Activated CD4-positive, alpha-beta T cell treated with anti-CD3 and anti-CD28 coated beads, Interleukin-2, amount 50 U/mL, for 1 hour (primary cell): ENCODE measurements at regions not wholly inside any gene's neighbourhood (a gene's known extent, or its start where the extent isn't known, plus 50 kb on each side); places are given as distances from the start of the nearest gene placed in this dataset.
A peak's percentile ranks its signal among the peaks of the same experiment; 100 is the strongest.

Experiments used
- DNase-seq: peaks from one replicate; pipeline ENCODE4 v3.0.0-alpha.2; 2020

- DNase-seq, result no peak
Measured at GRCh38 chr9:21565155-21565554, 83.0 kb upstream of the IFNE start.

DNA sequence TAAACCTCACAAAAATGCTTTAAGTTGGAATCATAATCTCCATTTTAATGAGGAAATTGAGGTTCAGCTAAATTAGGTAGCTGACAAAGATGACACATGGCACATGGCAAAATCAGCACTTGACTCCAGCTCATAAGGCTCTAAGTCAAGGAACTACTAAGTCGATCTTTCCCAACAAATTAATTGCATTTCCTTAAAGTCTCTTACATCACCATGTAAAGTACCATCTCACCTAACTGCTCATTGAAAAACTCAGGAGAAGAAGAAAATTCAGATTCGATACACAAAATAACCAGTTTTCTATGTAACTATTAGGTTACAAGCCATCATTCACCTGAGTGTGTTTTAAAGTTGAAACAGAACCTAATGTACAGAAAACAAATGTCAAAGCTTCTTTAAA, 85.8 kb upstream of the IFNE start:
- DNase-seq, result no peak

DNA sequence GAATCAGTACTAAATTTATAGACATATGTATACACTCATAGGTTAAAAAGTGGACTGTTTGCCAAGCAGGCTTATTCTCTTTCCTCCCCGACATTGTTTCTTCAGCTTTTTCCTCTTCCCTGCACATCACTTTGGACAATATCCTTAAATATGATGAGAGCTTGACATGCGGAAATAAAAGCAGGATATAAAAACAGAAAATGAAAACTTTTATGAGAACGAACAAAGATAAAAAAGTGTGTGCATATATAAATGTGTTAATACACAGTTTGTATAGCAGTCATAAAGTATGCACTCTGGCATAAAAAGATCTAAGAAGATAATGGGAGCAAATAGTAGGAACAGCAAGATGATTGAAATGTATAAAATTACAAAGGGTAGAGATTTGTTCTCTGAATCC, 86.4 kb upstream of the IFNE start:
- no peak for DNase-seq

DNA sequence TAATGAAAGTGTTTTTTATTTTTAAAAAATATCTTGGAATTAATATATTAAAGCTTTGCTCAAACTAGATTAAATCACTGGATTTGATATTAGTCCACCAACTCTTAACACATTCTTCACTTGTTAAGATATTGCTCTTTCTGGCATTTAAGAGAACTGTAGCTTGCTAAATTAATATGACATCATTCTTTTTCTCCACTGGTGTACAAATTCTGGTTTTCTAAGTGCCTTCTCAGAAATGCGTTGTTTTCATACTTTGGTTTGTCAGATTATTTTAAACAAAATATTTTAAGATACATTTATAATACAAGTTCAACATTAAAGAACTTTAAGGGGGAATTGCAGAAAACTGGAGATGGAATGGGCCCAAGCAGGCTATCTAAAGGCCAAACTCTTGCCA, 87.6 kb upstream of the IFNE start:
- no peak for DNase-seq

GRCh38 chr9:21570643-21571275, 88.6 kb upstream of the IFNE start:
- DNase-seq, result no peak

DNA sequence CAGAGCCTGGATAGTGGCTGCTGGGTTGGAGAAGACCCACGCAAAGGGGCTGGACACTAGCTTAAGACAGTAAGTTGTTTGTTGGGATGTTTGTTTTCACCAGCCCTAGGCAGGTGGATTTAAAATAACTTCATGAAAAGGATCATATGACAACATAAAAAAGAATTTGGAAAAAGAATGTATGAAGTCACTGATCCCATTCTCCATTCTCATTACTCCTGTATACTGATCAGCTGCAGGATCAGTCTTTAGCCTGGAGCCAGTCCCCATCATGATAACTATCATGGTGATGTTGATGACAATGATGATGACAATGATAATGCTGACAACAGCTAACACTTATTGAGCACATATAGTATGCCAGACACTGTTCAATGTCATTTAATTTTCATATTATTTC, 92.1 kb upstream of the IFNE start:
- no peak for DNase-seq

- peak; percentile 7 for DNase-seq
Measured at GRCh38 chr9:21576331-21577189, 94.4 kb upstream of the IFNE start.

GRCh38 chr9:21579247-21579671, 97.1 kb upstream of the IFNE start:
- no peak for DNase-seq

DNA sequence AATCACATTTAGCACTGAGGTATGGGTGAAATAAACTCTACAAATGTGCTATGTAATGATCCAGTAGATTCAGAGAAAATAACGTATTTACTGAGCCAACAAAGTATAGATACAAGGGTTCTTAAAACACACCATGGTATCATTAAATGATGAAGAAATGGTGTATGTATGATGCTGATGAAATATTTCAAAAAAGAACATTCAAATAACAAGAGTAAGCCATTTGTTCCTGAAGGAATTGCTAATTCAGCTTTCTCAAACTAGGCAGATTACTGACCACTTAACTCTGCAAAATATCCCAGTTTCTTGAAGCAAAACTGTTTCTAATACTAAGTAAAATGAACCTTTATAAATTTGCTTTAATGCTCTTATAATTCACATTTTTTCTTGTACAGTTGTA, 97.6 kb upstream of the IFNE start:
- DNase-seq, result no peak

DNA sequence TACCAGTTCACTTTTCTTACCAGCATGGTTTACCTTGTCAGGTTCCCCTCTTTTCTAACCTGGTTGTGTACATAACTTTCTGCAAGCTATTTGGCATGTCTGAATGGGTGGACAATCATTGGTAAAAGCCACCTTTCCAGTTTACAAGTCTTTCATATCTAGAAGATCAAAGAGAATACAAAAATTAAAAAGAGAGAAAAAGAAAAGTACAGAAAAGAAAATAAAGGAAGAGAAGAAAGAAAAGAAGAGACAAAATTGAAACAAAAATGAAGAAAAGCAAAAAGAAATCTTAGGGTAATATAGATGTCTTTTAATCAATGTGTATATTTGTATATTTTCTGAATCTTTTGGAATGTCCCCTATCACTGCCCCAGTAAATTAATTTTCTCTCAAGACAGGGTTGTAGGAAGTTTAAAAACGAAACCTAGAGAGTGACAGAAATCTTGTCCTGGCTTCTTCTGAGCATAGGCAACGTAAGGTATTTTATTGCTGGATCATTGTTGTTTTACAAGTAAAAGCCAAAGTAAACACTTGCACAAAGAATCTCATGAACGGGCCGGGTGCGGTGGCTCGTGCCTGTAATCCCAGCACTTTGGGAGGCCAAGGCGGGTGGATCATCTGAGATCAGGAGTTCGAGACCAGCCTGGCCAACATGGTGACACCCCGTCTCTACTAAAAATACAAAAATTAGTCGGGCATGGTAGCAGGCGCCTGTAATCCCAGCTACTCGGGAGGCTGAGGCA, 98.7 kb upstream of the IFNE start:
- no peak for DNase-seq

- no peak for DNase-seq
Measured at GRCh38 chr9:21583628-21584377, 101.7 kb upstream of the IFNE start.

DNA sequence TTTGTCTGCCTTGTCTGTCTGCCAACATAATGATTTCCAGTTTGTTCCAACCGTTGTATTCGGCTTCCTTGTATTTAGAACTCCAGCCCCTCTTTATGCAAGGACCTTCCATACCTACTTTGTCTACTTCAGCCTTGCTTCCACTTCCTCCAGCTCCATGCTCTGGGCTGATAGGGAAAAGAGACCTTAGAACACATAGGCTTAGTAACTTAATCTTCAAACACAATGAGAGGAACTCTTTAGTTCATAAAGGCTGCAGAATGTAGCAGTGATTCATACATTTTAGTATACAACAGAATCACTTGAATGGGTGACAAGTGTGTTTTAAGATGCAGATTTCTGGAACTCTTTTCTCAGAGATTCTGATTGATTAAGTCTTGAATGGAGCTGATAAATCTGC, 102.8 kb upstream of the IFNE start:
- no peak for DNase-seq

- no peak for DNase-seq
Measured at GRCh38 chr9:21585756-21586752, 103.9 kb upstream of the IFNE start.

- DNase-seq, result no peak
Measured at GRCh38 chr9:21589344-21590056, 107.4 kb upstream of the IFNE start.

- DNase-seq, result no peak
Measured at GRCh38 chr9:21590058-21590996, 108.2 kb upstream of the IFNE start.

GRCh38 chr9:21591221-21592062, 109.3 kb upstream of the IFNE start:
- DNase-seq, result peak; percentile 2

- no peak for DNase-seq
Measured at GRCh38 chr9:21592063-21592338, 109.9 kb upstream of the IFNE start.

DNA sequence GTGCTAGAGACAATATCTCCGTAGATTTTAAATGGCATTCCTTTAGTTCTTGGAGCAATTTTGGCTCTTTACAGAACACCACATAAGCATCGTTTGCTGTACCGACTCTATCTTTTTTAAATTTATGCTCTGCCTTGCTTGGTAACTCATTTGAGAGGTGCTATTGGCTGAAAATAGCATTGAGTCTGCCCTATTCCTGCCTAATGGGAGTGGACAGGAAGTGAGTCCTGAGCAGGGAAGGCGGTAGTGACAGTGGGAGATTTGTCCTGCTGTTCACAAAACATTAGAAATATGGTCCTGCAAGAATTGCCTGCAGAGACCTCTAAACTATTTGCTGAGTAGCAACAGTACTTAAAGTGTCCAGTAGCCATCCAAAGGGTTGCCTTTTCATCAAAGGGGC, 115.2 kb upstream of the IFNE start:
- DNase-seq, result no peak

DNA sequence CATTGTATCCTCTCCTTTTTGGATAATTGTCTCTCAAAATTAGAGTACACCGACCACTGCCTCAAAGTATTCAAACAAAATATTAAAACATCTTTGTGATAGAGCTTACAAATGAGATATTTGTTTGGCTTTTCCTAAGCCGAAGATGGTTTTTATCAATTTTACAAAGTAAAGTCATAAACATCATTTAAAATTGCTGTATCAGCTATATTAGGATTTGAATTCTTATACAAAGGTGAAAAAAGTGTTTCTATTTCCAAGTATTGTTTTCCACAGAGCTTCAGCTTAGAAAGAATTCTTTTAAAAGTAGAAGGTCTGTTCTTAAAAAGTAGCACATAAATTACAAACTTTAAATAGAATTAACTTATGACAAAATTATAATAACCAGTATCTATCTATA, 116.6 kb upstream of the IFNE start:
- no peak for DNase-seq
